ENCODE measurements at regions not wholly inside any gene's neighbourhood (a gene's known extent, or its start where the extent isn't known, plus 50 kb on each side); places are given as distances from the start of the nearest gene placed in this dataset.

DNA sequence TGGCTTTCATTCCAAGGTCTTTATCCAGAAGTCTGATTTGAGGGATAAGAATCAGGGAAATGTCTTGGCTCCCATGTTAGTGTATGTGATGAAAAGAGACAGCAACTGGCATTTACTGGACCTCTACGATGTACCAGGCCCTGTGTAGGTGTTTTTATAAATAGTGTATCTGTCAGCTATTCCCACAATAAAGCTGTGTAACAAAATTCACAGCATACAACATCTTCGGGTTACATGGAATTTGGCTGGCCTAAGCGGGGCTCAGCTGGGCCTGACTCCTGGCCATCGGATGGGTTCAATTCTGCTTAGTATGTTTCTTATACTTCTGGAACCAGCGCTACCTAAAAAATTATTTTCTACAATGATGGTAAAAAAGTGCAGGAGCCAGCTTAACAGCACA, 128.2 kb downstream of the SNX5 start:
- TF ChIP-seq, protein P1, sequence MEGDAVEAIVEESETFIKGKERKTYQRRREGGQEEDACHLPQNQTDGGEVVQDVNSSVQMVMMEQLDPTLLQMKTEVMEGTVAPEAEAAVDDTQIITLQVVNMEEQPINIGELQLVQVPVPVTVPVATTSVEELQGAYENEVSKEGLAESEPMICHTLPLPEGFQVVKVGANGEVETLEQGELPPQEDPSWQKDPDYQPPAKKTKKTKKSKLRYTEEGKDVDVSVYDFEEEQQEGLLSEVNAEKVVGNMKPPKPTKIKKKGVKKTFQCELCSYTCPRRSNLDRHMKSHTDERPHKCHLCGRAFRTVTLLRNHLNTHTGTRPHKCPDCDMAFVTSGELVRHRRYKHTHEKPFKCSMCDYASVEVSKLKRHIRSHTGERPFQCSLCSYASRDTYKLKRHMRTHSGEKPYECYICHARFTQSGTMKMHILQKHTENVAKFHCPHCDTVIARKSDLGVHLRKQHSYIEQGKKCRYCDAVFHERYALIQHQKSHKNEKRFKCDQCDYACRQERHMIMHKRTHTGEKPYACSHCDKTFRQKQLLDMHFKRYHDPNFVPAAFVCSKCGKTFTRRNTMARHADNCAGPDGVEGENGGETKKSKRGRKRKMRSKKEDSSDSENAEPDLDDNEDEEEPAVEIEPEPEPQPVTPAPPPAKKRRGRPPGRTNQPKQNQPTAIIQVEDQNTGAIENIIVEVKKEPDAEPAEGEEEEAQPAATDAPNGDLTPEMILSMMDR (conservative IDR thresholded peaks at IDR 0.05; ENCODE audit: low read depth, low read length), result no peak
- H3K4me3 ChIP-seq (ENCODE audit: low read depth, low read length), result no peak overlapping the region
- DNase-seq (ENCODE audit: low read depth), result no peak

DNA sequence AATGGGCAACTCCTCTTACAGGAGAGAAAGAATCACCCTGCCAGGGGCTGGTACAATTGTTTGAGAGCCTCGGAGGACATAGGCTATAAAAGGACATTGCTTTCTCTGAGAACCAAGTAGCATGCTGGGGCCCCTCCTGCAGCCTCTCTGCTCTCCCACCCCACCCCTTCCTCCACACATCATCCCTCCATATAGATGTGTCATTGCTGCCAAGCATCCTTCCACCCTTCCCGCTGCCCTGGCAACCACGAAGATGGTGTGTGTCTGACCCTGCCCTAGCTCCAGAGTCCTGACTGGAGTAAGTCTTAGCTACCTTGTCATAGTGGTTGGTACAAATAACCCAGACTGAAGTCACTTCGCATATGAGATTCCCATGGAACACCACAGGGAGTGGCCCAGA, 129.7 kb downstream of the SNX5 start:
- no peak overlapping the region for H3K4me3 ChIP-seq (ENCODE audit: low read depth, low read length)
- TF ChIP-seq, protein P1 (conservative IDR thresholded peaks at IDR 0.05; ENCODE audit: low read depth, low read length), result no peak
- DNase-seq (ENCODE audit: low read depth), result no peak

DNA sequence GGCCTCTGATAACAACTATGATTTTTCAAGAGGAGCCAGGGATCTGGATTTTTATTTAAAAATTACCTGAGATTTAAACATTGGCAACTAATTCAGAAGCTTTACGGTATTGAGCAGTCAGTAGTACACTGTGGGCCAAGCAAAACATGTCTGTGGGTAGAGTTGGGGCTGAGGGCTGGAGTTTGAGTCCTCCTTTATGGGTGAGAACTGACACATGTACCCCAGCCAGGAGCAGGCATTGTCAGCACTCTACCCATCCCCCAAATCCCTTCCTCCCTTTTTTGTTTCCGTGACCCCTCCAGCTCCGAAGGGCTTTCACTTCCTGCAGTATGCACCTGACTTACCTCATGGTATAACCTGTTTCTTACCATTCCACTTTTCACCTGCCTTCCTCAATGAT, 131.4 kb downstream of the SNX5 start:
- no peak overlapping the region for H3K4me3 ChIP-seq (ENCODE audit: low read depth, low read length)
- no peak for DNase-seq (ENCODE audit: low read depth)
- TF ChIP-seq, protein P1 (conservative IDR thresholded peaks at IDR 0.05; ENCODE audit: low read depth, low read length), result no peak

DNA sequence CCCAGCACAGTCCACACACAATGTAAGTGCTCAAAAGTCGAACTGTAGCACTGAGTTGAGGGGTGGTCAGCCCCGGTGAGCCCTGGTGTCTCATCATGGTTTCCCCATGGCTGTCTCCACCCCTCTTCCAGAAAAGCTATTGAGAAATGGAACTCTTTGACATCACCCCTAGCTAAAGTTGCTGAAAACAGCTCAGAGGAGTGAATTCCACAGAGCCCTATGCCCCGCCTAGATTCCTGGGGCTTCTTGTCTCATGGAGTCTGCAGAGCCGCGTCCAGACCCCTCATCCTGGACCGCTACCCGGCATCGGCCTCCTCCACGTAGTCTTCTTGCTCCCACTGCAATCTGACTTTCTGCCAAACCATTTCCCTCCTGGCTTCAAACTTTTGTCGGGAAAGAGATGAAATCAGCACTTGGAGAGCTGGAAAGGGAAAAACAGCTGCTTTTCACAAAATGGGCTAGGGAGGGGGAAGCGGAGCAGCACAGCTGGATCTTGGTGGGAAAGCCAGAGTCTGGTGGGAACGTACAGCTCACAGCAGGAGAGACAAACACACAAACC, 132.2 kb downstream of the SNX5 start:
- TF ChIP-seq, protein P1 (conservative IDR thresholded peaks at IDR 0.05; ENCODE audit: low read depth, low read length), result no peak
- no peak for DNase-seq (ENCODE audit: low read depth)
- no peak overlapping the region for H3K4me3 ChIP-seq (ENCODE audit: low read depth, low read length)

DNA sequence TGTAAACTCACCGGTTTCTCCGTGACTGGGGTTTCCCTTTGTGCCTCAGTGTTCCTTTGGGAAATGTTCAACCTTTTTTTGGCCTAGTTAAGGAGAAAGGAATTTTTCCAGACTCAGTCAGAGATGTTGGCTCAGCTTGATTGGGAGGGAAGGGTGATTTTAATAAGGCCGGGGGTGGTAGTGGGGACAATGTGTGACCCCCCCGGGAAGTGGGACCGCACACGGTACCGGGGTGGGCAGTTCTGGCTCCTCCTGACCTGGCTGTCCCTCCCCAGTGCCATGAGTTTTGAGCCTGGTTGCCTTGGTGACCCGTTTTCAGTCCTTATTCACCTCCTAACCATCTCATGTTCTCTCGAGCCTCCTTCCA, 132.7 kb downstream of the SNX5 start:
- TF ChIP-seq, protein P1 (conservative IDR thresholded peaks at IDR 0.05; ENCODE audit: low read depth, low read length), result no peak
- H3K4me3 ChIP-seq (ENCODE audit: low read depth, low read length), result no peak overlapping the region
- DNase-seq (ENCODE audit: low read depth), result no peak

DNA sequence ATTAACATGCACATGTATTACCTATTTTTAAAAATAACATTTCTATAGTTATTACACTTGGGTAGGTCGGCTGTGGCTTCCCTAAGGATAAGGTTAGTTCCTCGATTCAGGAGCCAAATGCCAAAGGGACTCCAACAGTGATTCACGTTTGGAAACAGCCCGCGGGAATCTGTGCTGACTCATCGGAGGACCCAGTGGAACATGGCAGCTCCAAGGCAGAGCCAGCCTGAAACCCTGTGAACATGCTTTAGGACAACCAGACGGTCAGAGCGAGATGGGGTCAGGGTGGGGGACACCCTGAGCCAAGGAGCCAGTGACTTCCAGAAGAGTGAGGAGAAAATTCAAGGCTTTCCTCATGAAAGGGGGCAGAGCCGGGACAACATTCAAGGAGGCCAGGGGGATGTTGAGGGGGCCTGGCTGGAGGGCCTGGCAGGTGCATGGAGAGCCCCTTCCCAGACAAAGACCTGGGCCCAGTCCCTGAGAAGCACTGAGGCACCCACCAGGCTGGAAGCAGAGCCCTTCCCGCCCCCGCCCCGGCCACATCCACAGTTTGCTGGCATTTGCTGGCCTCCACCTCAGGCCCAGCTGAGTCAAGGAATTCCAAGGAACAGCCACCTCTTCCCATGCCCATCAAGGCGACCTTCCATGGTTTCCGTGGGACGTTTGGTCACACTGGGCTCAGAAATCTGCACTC, 133.2 kb downstream of the SNX5 start:
- no peak for DNase-seq (ENCODE audit: low read depth)
- TF ChIP-seq, protein P1 (conservative IDR thresholded peaks at IDR 0.05; ENCODE audit: low read depth, low read length), result no peak
- H3K4me3 ChIP-seq (ENCODE audit: low read depth, low read length), result no peak overlapping the region

DNA sequence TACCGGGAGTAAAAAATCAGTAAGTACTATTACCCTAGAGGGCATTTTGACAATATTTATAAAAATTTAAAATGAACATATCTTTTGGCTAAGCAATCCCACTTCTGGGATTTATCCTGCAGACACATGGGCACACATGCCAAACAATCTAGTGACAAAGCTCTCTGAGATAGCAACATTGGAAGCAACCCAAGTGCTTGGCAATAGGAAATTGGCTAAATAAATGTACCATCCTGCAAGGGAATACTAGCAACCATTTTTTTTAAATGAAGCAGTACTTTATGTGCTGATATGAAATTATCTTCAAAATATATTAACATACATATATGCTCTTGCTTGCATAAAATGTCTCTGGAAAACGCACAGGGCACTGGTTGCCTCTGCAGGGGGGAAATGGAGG, 133.8 kb downstream of the SNX5 start:
- TF ChIP-seq, protein P1 (conservative IDR thresholded peaks at IDR 0.05; ENCODE audit: low read depth, low read length), result no peak
- no peak overlapping the region for H3K4me3 ChIP-seq (ENCODE audit: low read depth, low read length)
- DNase-seq (ENCODE audit: low read depth), result no peak

Measured in epithelial cell of proximal tubule (primary cell).